ENCODE measurements at regions not wholly inside any gene's neighbourhood (a gene's known extent, or its start where the extent isn't known, plus 50 kb on each side); places are given as distances from the start of the nearest gene placed in this dataset.

- FAIRE-seq (no peak), DNase-seq (ENCODE audit: insufficient read length, low spot score) (no peak)
These were observed 874.1 kb downstream of the GRM8 start for GRCh38 chr7:126378642-126379041.

DNA sequence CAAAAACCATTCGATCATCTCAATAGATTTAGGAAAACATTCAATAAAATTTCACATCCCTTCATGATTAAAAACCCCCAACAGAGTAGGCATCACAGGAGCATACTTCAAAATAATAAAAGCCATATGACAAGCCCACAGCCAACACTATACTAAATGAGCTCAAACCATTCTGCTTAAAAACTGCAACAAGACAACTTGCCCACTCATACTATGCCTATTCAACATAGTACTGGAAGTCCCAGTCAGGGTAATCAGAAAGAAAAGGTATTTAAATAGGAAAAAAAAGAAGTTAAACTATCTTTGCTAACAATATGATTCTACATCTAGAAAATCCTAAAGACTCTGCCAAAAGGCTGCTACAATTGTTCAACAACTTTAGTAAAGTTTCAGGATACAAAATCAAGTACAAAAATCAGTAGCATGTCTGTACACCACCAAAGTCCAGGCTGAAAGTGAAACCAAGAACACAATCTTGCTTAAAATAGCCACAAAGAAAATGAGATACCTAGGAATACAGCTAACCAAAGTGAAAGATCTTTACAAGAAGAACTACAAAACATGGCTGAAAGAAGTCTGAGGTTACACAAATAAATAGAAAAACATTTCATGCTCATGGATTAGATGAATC is 882.6 kb downstream of the GRM8 start:
- DNase-seq (ENCODE audit: insufficient read length, low spot score) (no peak), FAIRE-seq (no peak)
- no peak for TF ChIP-seq POLR2A (IDR thresholded peaks at IDR 0.05; ENCODE audit: low read depth, low read length)

More at GRCh38 chr7:126378642-126379041, 874.1 kb downstream of the GRM8 start:
- no peak for TF ChIP-seq POLR2A (IDR thresholded peaks at IDR 0.05; ENCODE audit: low read depth, low read length)

- FAIRE-seq (no peak), DNase-seq (ENCODE audit: insufficient read length, low spot score) (no peak)
- no peak for TF ChIP-seq POLR2A (IDR thresholded peaks at IDR 0.05; ENCODE audit: low read depth, low read length)
These were observed 890.0 kb downstream of the GRM8 start for GRCh38 chr7:126362746-126363145.

DNA sequence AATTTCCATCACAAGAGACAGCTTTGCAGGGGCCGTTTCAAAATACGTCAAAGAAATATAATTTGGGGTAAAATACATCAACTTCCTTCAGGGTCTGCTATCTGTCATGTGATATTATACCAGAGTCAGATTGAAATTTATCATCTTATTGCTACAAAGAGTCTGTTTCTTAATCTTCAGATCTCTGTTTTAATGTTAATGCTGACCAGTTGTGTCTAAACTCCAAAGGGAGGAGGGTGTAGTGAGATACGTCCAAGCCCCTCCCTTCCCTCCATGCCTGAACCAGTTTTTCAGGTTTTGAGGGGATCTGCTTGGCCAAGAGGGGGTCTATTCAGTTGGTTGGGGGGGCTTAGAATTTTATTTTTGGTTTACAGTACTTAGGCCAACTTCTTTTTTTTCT is 891.6 kb downstream of the GRM8 start:
- DNase-seq (ENCODE audit: insufficient read length, low spot score) (no peak), FAIRE-seq (no peak)
- TF ChIP-seq POLR2A (IDR thresholded peaks at IDR 0.05; ENCODE audit: low read depth, low read length): no peak

DNA sequence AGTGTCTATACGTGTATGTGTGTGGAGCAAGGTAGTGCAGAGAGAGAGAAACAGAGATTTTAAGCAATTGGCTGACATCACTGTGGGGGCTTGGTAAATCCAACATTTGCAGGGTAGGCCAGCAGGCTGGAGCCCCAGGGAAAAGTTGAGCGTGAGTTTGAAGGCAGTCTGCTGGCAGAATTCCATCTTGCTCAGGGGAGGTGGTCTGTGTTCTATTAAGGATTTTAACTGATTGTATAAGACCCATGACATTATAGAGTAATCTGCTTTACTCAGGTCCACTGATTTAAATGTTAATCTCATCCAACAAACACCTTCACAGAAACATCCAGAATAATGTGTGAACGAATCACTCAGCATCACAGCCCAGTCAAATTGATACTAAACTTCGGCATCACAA is 912.9 kb downstream of the GRM8 start:
- no peak for TF ChIP-seq POLR2A (IDR thresholded peaks at IDR 0.05; ENCODE audit: low read depth, low read length)
- DNase-seq (ENCODE audit: insufficient read length, low spot score) (no peak), FAIRE-seq (no peak)

- no peak for TF ChIP-seq POLR2A (IDR thresholded peaks at IDR 0.05; ENCODE audit: low read depth, low read length)
- no peak for DNase-seq (ENCODE audit: insufficient read length, low spot score)
- no peak for FAIRE-seq
These were observed 947.1 kb downstream of the GRM8 start for GRCh38 chr7:126305671-126306070.

DNA sequence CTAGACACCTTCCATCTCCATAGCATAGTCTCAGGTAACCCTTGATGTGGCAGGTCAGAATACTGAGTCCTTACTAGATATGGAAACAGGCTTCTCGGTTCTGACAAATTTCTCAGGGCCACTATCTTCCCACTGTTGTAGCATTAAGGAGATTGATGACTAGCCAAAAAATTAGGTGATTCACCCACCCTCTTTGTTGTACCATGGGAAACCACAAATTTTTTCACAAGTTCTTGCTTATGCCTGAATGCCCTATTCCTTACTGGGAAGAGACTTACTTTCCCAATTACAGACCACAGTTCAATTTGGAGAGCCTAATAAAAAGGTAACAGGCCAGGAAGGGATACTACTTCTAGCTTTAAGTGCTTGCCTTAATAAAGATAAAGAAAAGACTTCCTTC is 948.8 kb downstream of the GRM8 start:
- DNase-seq (ENCODE audit: insufficient read length, low spot score): no peak
- no peak for TF ChIP-seq POLR2A (IDR thresholded peaks at IDR 0.05; ENCODE audit: low read depth, low read length)

DNA sequence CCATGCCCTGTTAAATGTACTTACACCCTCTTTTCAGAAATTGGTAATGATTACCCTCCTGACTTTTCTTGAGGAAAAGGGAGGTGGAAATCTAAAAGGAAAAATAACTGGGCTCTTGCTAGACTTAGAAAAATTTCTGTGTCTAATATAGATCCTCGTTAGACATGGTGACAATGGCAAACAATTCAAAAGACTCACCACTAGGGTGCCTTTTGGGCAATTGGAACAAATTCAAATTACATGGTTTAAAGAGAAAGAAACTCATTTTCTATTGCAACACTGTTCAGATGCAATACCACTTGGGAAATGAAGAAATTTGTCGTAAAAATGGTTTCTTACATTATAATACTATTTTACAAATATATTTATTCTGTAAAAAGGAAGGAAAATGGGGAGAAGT is 950.1 kb downstream of the GRM8 start:
- DNase-seq (ENCODE audit: insufficient read length, low spot score): no peak
- no peak for TF ChIP-seq POLR2A (IDR thresholded peaks at IDR 0.05; ENCODE audit: low read depth, low read length)
- FAIRE-seq: no peak

More for the DNA sequence above, 948.8 kb downstream of the GRM8 start:
- no peak for FAIRE-seq

GRCh38 chr7:126286317-126286716 is 966.4 kb downstream of the GRM8 start:
- DNase-seq (ENCODE audit: insufficient read length, low spot score) (no peak), FAIRE-seq (no peak)

DNA sequence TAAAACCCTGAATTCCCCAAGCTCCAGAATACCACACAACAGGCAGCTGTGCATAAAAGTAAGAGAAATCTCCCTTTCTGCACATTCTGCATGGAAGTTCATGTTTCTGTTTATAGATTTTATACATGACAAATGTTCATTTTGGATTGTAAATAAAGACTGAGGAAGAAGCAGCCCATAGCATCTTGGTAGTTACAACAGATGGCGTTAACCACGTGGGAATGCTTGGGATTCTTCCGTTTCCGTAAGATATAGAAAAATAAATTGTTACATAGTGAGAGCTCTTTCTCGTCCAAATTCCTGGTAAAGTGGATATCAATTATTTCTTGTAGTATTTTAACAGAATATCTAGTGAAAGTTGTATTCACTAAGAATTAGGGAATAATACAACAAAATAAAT is 1016.5 kb downstream of the GRM8 start:
- DNase-seq (ENCODE audit: insufficient read length, low spot score) (no peak), FAIRE-seq (no peak)
- no peak for TF ChIP-seq POLR2A (IDR thresholded peaks at IDR 0.05; ENCODE audit: low read depth, low read length)

More at GRCh38 chr7:126286317-126286716, 966.4 kb downstream of the GRM8 start:
- no peak for TF ChIP-seq POLR2A (IDR thresholded peaks at IDR 0.05; ENCODE audit: low read depth, low read length)

DNA sequence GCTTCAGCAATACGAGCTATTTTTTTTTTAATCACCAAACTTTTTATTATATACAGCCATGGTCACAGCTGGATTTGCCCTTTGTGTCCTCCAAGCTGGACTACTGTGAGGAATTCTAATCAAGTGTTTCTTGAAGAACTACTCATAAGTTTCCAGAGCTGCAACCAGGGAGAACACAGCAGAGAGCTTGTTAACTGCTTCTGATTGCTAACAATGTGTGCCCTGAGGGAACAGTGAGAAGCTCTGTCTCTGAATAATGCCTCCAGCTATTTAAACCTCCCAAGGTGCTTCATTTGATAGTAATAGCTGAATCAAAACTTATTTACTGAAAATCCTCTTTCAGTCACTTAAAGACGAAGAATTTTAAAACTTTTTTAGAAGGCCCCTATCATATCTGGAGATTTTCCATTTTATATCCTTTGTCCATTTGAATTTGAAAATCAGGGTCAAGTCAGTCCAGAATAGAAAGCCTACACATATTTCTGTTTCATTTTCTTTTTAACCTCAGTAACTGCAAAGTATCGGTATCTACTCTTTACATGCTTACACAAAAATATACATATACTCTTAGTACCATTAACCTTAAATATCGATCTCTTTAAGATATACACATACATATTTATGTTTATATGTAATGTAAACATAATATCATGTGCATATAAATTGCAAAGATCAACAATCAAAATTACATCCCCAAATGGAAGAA is 1024.2 kb downstream of the GRM8 start:
- no peak for DNase-seq (ENCODE audit: insufficient read length, low spot score)
- no peak for TF ChIP-seq POLR2A (IDR thresholded peaks at IDR 0.05; ENCODE audit: low read depth, low read length)
- no peak for FAIRE-seq

GRCh38 chr7:126227643-126228042 is 1025.1 kb downstream of the GRM8 start:
- TF ChIP-seq POLR2A (IDR thresholded peaks at IDR 0.05; ENCODE audit: low read depth, low read length): no peak
- DNase-seq (ENCODE audit: insufficient read length, low spot score): no peak
- no peak for FAIRE-seq

GRCh38 chr7:126227055-126227454 is 1025.7 kb downstream of the GRM8 start:
- no peak for TF ChIP-seq POLR2A (IDR thresholded peaks at IDR 0.05; ENCODE audit: low read depth, low read length)
- DNase-seq (ENCODE audit: insufficient read length, low spot score) (no peak), FAIRE-seq (no peak)

GRCh38 chr7:126223729-126224128 is 1029.0 kb downstream of the GRM8 start:
- DNase-seq (ENCODE audit: insufficient read length, low spot score) (no peak), FAIRE-seq (no peak)
- TF ChIP-seq POLR2A (IDR thresholded peaks at IDR 0.05; ENCODE audit: low read depth, low read length): no peak

DNA sequence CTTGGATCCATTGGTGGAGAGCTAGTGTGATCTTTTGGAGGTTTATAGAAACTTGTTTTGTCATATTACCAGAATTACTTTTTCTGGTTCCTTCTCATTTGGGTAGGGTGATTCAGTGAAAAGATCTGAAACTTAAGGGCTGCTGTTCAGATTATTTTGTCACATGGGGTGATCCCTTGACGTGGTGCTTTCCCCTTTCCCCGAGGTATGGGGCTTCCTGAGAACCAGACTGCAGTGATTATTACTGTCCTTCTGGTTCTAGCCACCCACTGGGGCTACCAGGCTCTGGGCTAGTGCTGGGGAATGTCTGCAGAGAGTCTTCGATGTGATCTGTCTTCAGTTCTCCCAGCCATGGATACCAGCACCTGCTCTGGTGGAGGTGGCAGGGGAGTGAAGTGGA is 1030.0 kb downstream of the GRM8 start:
- TF ChIP-seq POLR2A (IDR thresholded peaks at IDR 0.05; ENCODE audit: low read depth, low read length): no peak
- FAIRE-seq (no peak), DNase-seq (ENCODE audit: insufficient read length, low spot score) (no peak)
